T-helper 1 cell treated with Interleukin-12 subunit alpha and Interleukin-12 subunit beta and Interleukin-4 antibody, amounts not matched to agents 30 μg/mL and 1 μg/mL, for 36 hours (primary cell): ENCODE measurements at regions not wholly inside any gene's neighbourhood (a gene's known extent, or its start where the extent isn't known, plus 50 kb on each side); places are given as distances from the start of the nearest gene placed in this dataset.

Experiments used
- H3K27ac Mint-ChIP-seq: one replicate; pipeline ENCODE4 v1.8.0; 2021; ENCODE audit warnings: mild to moderate bottlenecking, mixed read lengths
- H3K27me3 Mint-ChIP-seq: one replicate; pipeline ENCODE4 v1.8.0; 2021; ENCODE audit warnings: low read depth, mixed read lengths
- H3K36me3 Mint-ChIP-seq: one replicate; pipeline ENCODE4 v1.8.0; 2021; ENCODE audit warnings: low read depth, mixed read lengths
- H3K4me1 Mint-ChIP-seq: one replicate; pipeline ENCODE4 v1.8.0; 2021; ENCODE audit warnings: low read depth, mixed read lengths
- H3K4me3 Mint-ChIP-seq: one replicate; pipeline ENCODE4 v1.8.0; 2021; ENCODE audit warnings: mild to moderate bottlenecking, moderate library complexity, mixed read lengths
- H3K9me3 Mint-ChIP-seq: one replicate; pipeline ENCODE4 v1.8.0; 2021; ENCODE audit warnings: mixed read lengths

DNA sequence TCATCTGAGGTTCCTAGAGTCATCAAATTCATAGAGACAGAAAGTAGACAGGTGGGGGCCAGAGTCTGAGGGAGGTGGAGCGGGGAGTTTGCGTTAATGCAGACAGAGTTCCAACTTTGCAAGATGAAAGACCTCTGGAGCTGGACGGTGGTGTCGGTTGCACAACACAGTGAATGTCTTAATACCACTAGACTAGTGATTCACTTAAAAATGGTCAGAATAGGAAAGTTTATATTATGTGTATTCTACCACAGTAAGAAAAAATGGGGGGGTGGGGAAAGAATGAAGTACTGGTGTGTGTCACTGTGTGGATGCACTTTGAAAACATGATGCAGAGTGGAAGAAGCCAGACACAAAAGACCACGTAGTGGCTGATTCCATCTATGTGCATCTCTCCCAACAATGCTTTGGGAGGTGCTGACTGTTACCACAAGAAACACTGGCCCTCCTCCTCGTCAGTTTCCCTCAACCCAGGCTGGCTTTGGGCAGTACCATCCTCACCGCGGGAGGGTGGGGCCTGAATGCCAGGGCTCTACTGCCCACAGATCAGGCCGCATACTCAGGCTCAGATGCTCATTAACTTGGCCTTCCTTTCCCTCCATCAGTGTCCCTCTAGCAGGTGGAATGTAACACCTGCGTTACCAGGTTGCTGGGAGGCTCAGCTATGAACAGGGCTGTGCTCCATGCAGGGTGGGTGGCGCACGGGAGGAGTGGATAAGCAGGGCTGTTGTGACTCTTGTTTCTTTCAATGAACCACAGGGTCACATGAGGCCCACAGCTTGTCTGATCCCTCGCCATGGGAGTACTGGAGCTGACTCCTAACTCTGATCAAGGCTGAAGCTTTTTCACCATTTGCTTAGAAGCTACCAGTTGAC, 297.0 kb downstream of the CTTN start:
- Mint-ChIP-seq H3K9me3 (no peaks in the 10 kb centered on the region), H3K4me3 (no peak overlapping the region), H3K27ac (no peak overlapping the region), H3K27me3 (no peaks in the 10 kb centered on the region), H3K36me3 (no peaks in the 10 kb centered on the region), H3K4me1 (no peaks in the 10 kb centered on the region)

DNA sequence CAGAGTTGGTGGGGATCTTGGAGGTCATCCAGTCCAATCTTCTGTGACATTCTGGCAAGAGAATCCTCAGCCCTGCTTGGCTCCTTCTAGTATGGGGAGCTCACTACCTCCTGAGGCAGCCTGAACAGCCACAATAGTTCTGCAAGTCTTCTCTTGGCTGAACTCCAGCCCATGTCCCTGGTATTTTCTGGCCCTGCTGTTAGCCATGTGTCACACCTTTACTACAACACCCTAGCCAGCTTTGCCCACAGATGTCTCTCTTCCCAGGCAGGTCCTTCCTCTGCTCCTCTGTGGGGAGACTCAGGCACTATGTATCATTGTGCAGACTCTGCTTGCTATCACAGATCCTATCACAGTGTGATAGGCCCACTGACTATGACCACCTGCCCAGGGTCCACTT, 297.7 kb downstream of the CTTN start:
- Mint-ChIP-seq H3K9me3 (no peaks in the 10 kb centered on the region), H3K27me3 (no peaks in the 10 kb centered on the region), H3K36me3 (no peaks in the 10 kb centered on the region), H3K4me3 (no peak overlapping the region), H3K4me1 (no peaks in the 10 kb centered on the region), H3K27ac (no peak overlapping the region)

DNA sequence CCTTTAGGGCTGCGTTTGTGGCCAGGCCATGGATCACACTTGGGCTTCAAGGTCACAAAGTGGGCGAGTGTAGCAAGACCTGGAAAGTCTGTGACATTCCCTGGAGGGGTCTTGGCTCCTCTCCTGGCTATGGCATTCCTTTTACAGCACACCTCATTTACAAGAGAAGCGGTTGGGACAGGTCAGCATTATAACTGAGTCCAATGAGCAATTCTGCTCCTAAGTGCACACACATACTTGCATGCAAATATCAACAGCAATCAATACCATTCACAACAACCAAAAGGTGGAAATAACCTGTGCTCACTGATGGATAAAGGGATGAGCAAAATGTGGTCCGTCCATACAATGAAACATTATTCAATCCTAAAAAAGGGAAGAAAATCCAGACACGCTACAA, 298.2 kb downstream of the CTTN start:
- Mint-ChIP-seq H3K36me3 (no peaks in the 10 kb centered on the region), H3K27me3 (no peaks in the 10 kb centered on the region), H3K27ac (no peak overlapping the region), H3K9me3 (no peaks in the 10 kb centered on the region), H3K4me3 (no peak overlapping the region), H3K4me1 (no peaks in the 10 kb centered on the region)

DNA sequence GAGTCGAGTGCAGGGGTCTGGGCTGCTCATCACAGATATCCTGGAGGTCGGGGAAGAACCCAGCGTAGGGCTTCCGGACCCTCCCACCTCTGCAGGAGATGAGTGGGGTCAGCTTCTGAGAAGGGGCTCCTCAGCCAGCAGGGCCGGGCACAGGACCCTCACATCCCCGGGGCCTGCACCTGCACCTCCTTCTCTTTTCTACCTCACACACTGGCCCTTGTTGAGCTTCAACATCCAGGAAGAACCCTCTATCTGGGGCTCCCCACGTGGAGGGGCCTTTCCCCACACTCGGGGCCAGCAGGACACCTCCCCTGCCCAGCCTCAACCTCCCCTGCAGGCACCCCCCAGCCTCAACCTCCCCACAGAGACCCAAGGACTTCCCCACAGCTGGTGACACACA, 299.4 kb downstream of the CTTN start:
- H3K9me3 Mint-ChIP-seq: no peaks in the 10 kb centered on the region
- H3K27me3 Mint-ChIP-seq: no peaks in the 10 kb centered on the region
- H3K4me1 Mint-ChIP-seq: no peaks in the 10 kb centered on the region
- no peaks in the 10 kb centered on the region for H3K36me3 Mint-ChIP-seq
- no peak overlapping the region for H3K4me3 Mint-ChIP-seq
- H3K27ac Mint-ChIP-seq: no peak overlapping the region

DNA sequence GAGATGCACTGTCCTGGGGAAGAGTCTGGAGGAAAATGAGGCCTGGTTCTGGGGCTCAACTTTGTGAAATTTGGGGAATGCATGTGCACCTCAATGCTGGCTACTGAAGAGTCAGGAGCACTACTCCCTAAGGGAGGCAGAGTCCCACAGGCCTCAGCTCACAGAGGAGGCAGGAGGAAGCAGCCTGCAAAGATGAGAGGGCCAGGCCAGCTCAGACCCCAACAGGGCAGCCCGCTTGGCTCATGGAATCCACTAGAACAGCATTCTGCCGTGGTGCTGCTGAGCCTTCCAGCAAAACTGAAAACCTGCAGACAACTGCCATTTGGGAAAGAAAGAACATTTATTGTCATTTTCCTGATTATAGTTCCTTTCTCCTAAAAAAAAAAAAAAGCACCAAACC, 300.5 kb downstream of the CTTN start:
- no peaks in the 10 kb centered on the region for H3K4me1 Mint-ChIP-seq
- H3K36me3 Mint-ChIP-seq: no peaks in the 10 kb centered on the region
- no peaks in the 10 kb centered on the region for H3K27me3 Mint-ChIP-seq
- no peaks in the 10 kb centered on the region for H3K9me3 Mint-ChIP-seq
- H3K4me3 Mint-ChIP-seq: no peak overlapping the region
- H3K27ac Mint-ChIP-seq: no peak overlapping the region

DNA sequence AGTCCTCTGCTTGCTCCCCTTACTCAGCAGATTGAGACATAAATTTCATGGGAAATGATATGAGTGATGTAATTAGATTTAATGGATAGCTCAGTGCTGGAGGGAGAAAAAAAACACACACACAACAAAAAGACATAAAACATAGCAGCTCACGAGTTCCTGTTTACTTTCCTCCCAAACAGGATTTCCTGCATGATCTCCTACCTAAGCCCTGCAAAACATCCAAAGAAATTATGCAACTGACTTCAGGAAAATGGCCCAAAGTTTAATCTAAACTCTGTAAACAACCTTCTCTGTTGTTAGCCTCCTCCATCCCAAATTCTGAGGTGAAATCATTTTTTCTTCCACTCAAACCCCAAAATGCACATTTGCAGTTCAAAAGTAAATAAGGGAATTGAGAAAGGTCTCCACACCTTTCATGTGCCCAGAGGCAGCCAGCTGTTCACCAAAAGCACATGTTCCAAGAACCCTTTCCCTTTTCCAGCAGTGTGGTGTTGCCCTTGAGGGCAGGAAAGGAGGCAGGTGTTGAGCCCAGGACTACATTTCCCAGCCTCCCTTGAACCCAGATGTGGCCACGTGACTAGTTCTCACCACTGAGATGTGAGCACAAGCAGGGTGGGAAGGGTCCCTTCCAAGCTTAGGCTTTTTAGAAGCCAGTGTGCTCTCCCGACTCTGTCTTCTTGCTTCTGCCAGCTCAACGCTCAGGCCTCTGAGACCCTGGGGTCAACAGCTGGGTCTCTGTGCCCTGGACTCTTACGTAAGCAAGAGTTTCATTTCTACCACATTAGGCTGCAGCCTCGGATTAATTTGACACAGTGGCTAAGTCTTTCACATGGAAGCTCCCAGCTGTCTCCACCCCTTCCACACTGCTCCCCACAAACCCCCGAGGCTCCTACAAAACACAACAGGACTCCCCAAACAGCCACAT, 301.2 kb downstream of the CTTN start:
- peaks cover 4% of the 10 kb centered on the region for H3K9me3 Mint-ChIP-seq
- no peak overlapping the region for H3K4me3 Mint-ChIP-seq
- no peaks in the 10 kb centered on the region for H3K4me1 Mint-ChIP-seq
- no peak overlapping the region for H3K27ac Mint-ChIP-seq
- H3K36me3 Mint-ChIP-seq: no peaks in the 10 kb centered on the region
- H3K27me3 Mint-ChIP-seq: no peaks in the 10 kb centered on the region

DNA sequence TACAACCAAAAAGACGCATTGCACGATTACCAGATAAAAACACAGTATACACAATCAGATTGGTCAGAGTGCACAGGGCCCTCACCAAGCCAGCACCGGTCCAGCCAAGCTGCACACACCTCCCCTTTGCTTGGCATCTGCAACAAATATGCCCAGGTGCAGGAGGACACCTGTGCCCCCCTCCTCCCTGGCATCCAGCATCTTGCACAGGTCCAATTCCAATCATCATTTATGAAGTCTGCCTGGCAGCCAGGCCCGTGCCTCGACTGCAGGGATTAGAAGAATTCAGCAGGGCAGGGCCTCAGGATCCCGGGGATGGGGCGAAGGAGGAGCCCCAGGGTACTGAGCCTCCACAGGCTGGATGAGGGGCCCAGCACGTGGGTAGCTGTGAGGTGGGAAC, 302.1 kb downstream of the CTTN start:
- H3K36me3 Mint-ChIP-seq: no peaks in the 10 kb centered on the region
- no peaks in the 10 kb centered on the region for H3K4me1 Mint-ChIP-seq
- no peak overlapping the region for H3K4me3 Mint-ChIP-seq
- peaks cover 5% of the 10 kb centered on the region for H3K9me3 Mint-ChIP-seq
- no peaks in the 10 kb centered on the region for H3K27me3 Mint-ChIP-seq
- no peak overlapping the region for H3K27ac Mint-ChIP-seq

DNA sequence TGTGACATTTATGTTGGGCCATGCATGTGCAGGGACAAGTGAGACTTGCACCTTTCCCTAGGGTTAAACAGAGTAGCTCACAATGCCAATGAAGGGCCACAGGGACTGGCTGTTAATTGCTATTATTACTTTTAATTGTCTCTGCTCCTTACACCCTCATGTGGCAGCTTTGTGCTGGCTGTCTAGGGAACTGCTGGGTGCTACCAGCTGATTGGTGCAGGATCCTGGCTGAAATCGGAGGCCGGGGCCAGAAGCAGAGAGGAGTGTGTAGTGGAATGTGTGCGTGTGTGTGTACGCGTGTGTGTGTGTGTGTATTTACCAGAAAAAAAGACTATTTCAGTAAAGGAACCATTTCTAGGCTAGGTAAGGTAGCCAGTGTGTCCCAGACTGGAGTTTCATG, 302.5 kb downstream of the CTTN start:
- H3K9me3 Mint-ChIP-seq: peaks cover 5% of the 10 kb centered on the region
- H3K27ac Mint-ChIP-seq: no peak overlapping the region
- no peaks in the 10 kb centered on the region for H3K27me3 Mint-ChIP-seq
- no peak overlapping the region for H3K4me3 Mint-ChIP-seq
- H3K4me1 Mint-ChIP-seq: no peaks in the 10 kb centered on the region
- H3K36me3 Mint-ChIP-seq: no peaks in the 10 kb centered on the region

DNA sequence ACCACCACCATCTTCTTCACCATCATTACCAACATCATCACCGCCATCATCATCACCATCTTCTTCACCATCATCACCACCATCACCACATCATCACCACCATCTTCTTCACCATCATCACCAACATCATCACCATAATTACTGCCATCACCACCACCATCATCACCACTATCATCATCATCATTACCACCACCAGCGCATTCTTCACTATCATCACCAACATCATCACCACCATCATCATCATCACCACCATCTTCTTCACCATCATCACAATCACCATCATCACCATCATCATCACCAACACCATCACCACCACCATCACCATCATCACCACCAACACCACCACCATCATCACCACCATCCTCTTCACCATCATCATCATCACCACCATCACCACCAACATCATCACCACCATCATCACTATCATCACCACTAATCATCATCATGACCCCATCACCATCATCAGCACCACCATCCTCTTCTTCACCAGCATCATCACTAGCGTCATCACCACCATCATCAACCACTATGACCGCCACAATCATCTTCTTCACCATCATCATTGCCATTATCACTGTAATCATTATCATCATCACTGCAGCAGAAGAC, 303.8 kb downstream of the CTTN start:
- Mint-ChIP-seq H3K4me1 (no peaks in the 10 kb centered on the region), H3K27ac (no peak overlapping the region), H3K9me3 (peaks cover 5% of the 10 kb centered on the region), H3K27me3 (no peaks in the 10 kb centered on the region), H3K4me3 (no peak overlapping the region), H3K36me3 (no peaks in the 10 kb centered on the region)

DNA sequence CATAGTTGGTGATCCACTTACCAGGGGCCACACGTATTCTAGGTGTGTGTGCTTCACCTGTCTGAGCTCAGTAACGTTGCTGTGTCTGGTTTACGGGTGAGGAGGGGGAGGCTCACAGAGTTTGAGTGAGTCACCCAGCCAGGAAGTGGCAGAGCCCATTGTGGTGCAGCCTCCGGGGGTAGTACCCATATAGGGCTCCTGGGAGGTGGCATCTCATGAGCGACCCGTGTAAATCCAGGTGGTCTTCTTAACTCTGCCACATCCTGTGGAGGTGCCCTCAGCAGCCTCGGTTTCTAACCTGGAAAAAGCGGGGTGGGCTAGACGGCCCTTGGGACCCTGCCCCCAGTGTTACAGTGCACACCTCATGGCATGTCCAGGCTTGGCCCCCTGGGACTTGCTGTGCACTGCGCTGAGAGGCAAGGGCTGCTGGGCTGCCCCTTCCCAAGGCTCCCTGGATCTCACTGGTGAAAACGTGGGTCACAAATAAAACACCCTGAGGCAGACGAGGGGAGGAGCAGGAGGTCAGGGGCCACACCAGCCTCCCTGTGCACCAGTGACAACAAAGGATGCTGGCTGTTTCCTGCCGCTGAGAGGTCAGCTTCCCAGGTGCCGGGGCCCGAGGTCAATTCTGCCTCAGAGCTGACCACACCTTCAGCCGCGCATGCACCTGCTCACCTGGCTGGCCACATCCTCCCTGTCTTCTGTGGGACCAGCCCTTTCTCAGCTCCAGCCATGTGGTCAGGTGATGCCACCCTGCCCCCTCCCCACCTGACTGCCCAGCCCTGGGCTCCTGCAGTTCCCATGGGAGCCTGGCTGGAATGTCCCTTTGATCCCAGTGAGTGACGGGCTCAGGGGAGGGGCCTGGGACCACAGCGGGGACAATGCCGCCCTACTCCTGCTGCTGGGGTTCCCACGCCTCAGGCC, 305.1 kb downstream of the CTTN start:
- no peaks in the 10 kb centered on the region for H3K27me3 Mint-ChIP-seq
- H3K27ac Mint-ChIP-seq: no peak overlapping the region
- no peak overlapping the region for H3K4me3 Mint-ChIP-seq
- no peaks in the 10 kb centered on the region for H3K36me3 Mint-ChIP-seq
- H3K9me3 Mint-ChIP-seq: peaks cover 5% of the 10 kb centered on the region
- H3K4me1 Mint-ChIP-seq: no peaks in the 10 kb centered on the region

DNA sequence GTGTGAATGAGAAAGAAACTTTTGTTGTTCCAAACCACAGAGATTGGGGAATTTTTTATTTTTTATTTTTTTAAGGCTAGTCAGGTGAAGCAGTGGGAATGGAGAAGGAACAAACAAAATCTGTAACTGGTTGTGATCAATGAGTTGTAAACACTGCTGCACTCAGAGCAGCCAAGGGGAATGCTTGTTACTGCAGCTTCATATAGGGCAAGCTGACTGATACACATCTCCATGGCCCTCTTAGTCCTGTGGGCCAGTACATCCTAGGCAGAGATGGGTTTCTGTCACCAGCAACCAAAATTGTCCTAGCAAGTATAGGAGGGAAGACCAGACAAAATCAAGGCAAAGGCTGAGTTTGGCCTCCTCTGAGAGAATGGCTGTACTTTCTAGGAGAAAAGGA, 306.8 kb downstream of the CTTN start:
- Mint-ChIP-seq H3K36me3 (no peaks in the 10 kb centered on the region), H3K27ac (no peak overlapping the region), H3K27me3 (no peaks in the 10 kb centered on the region), H3K4me3 (no peak overlapping the region), H3K4me1 (no peaks in the 10 kb centered on the region), H3K9me3 (peaks cover 5% of the 10 kb centered on the region)

DNA sequence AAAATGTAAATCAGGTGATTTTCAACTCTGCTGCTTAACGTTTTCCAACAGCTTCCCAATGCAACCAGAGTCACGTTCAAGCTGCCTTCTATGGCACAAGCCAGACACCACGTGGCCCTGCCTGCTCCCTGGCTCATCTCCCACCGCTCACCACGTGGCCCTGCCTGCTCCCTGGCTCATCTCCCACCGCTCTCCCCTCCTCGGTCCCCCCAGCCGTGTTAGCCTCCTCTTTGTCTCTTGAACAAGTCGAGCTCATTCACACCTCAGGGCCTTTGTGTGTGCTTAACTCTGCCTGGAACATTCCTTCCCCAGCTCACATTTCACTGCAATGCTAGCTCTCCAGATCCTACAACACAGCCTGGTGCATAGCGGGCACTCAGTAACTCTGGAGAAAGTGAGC, 307.6 kb downstream of the CTTN start:
- Mint-ChIP-seq H3K27me3 (no peaks in the 10 kb centered on the region), H3K9me3 (peaks cover 5% of the 10 kb centered on the region), H3K36me3 (no peaks in the 10 kb centered on the region), H3K27ac (no peak overlapping the region), H3K4me1 (no peaks in the 10 kb centered on the region), H3K4me3 (no peak overlapping the region)

DNA sequence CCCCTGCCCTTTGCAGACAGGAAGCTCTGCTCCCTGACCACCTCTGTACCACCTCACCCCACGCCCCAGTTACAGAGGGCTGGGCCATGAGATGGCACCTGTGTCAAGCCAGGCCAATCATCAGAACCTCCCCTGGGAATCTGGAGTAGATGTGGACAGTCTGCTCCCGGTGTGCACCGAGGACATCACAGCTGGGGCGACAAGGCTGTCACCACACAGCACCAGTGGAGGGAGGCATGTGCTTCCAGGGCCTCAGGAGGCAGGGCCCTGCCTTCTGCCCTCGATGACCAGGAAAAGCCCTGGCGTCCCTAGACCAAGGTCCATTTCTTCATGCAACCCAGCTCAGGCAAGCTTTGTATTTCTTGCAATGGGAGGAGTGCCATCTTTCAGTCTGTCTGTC, 309.5 kb downstream of the CTTN start:
- Mint-ChIP-seq H3K27me3 (no peaks in the 10 kb centered on the region), H3K4me1 (peaks cover 2% of the 10 kb centered on the region), H3K9me3 (peaks cover 5% of the 10 kb centered on the region), H3K27ac (no peak overlapping the region), H3K36me3 (no peaks in the 10 kb centered on the region), H3K4me3 (no peak overlapping the region)

DNA sequence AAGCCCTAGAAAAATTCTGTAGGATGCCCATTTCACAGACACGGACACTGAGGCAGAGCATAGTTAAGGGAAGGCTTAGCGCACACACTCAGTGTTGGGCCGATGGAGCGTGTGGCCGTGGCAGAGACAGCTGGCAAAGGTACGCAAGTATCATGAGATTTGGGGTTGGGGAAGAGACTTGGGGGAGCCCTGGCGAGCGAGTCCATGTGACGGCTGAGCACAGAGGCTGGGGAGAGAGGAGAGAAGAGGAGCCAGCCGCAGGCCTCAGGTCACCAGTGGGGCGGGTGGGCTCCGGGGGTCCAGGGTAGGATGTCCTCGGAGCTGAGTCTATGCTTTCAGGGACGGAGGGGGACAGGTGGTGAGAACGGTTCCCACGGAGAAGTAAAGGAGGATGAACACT, 311.3 kb downstream of the CTTN start:
- H3K27ac Mint-ChIP-seq: no peak overlapping the region
- no peak overlapping the region for H3K4me3 Mint-ChIP-seq
- H3K9me3 Mint-ChIP-seq: peaks cover under 1% of the 10 kb centered on the region
- peaks cover 2% of the 10 kb centered on the region for H3K4me1 Mint-ChIP-seq
- no peaks in the 10 kb centered on the region for H3K36me3 Mint-ChIP-seq
- H3K27me3 Mint-ChIP-seq: no peaks in the 10 kb centered on the region
